HUES6 (cell line): ENCODE measurements at regions not wholly inside any gene's neighbourhood (a gene's known extent, or its start where the extent isn't known, plus 50 kb on each side); places are given as distances from the start of the nearest gene placed in this dataset.

Source experiments
- H3K27ac ChIP-seq: 2 replicates; pipeline ENCODE4 v1.7.0; 2013; ENCODE audit warnings: low read depth, mild to moderate bottlenecking, low read length, inconsistent platforms
- H3K27me3 ChIP-seq: 2 replicates; pipeline ENCODE4 v1.6.1; 2013; ENCODE audit warnings: low read length; ENCODE audit not compliant: control insufficient read depth, insufficient read depth
- H3K36me3 ChIP-seq: 2 replicates; pipeline ENCODE4 v1.6.1; 2013; ENCODE audit warnings: low read length; ENCODE audit not compliant: control insufficient read depth, insufficient read depth
- H3K4me1 ChIP-seq: 2 replicates; pipeline ENCODE4 v1.6.1; 2013; ENCODE audit warnings: low read length; ENCODE audit not compliant: control insufficient read depth, insufficient read depth
- H3K4me3 ChIP-seq: 2 replicates; pipeline ENCODE4 v1.5.1; 2013; ENCODE audit warnings: low read depth, low read length
- H3K9ac ChIP-seq: one replicate; pipeline ENCODE4 v1.6.1; 2013; ENCODE audit warnings: mild to moderate bottlenecking, low read length
- H3K9me3 ChIP-seq: 2 replicates; pipeline ENCODE4 v1.6.1; 2013; ENCODE audit warnings: low read depth, low read length; ENCODE audit not compliant: control insufficient read depth, insufficient read depth

- H3K9me3 ChIP-seq = no peaks in the 10 kb centered on the region
- H3K27ac ChIP-seq = no peak overlapping the region
- H3K4me3 ChIP-seq = no peak overlapping the region
- H3K4me1 ChIP-seq = peaks cover 6% of the 10 kb centered on the region; the same call in 1 of the 2 replicates
- H3K36me3 ChIP-seq = no peaks in the 10 kb centered on the region
- no peaks in the 10 kb centered on the region for H3K27me3 ChIP-seq
- no peak overlapping the region for H3K9ac ChIP-seq
Observed at GRCh38 chr2:163247156-163247846, 408.7 kb upstream of the KCNH7 start.

- Histone ChIP-seq H3K27me3 (no peaks in the 10 kb centered on the region), H3K4me3 (no peak overlapping the region), H3K4me1 (peaks cover 6% of the 10 kb centered on the region; the same call in 1 of the 2 replicates), H3K9ac (no peak overlapping the region), H3K36me3 (no peaks in the 10 kb centered on the region), H3K9me3 (no peaks in the 10 kb centered on the region), H3K27ac (no peak overlapping the region)
Observed at GRCh38 chr2:163246135-163246534, 407.6 kb upstream of the KCNH7 start.

GRCh38 chr2:163236553-163236952, 398.0 kb upstream of the KCNH7 start:
- Histone ChIP-seq H3K4me3 (no peak overlapping the region), H3K27me3 (no peaks in the 10 kb centered on the region), H3K4me1 (no peaks in the 10 kb centered on the region), H3K9me3 (no peaks in the 10 kb centered on the region), H3K9ac (no peak overlapping the region), H3K27ac (no peak overlapping the region), H3K36me3 (no peaks in the 10 kb centered on the region)

DNA sequence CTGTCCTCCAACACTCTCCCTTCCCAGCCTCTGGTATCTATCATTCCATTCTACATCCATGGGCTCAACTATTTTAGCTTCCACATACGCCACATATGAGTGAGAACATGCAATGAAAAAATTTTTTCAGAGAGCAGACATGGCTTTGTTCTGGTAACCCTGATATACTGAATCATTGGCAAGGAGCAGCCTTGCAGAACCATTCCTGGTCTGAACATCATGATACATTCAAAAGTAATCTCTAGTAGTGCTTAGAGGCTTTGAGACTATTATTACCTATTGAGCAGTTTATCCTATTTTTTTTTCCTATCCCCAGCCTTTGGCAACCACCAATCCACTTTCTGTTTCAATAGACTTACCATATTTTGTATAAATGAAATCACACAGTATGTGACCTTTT, 393.1 kb upstream of the KCNH7 start:
- no peaks in the 10 kb centered on the region for H3K36me3 ChIP-seq

DNA sequence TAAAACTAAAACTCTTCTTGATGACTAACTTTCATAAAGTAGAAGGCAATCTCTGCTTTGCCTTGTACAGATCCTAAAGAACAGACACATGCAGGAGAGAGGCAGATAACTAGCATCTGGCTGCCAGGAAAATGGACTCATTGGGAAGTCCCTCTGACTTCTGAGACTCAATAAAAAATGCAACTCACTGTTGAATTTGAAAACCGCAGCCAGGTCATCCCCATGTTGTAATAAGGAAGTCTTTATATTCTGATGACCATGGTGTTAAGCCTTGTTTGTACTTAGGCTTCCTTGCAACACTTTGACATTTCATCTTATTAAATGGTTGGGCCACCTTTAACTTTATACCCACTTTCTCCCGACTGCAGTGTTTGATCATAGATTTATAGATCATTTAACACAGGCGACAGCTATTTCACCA, 375.1 kb upstream of the KCNH7 start:
- no peak overlapping the region for H3K27ac ChIP-seq
- H3K36me3 ChIP-seq = no peaks in the 10 kb centered on the region
- no peak overlapping the region for H3K4me3 ChIP-seq

More for the DNA sequence above, 393.1 kb upstream of the KCNH7 start:
- no peaks in the 10 kb centered on the region for H3K9me3 ChIP-seq
- no peaks in the 10 kb centered on the region for H3K4me1 ChIP-seq
- no peak overlapping the region for H3K9ac ChIP-seq
- no peaks in the 10 kb centered on the region for H3K27me3 ChIP-seq
- H3K27ac ChIP-seq = no peak overlapping the region
- H3K4me3 ChIP-seq = no peak overlapping the region

DNA sequence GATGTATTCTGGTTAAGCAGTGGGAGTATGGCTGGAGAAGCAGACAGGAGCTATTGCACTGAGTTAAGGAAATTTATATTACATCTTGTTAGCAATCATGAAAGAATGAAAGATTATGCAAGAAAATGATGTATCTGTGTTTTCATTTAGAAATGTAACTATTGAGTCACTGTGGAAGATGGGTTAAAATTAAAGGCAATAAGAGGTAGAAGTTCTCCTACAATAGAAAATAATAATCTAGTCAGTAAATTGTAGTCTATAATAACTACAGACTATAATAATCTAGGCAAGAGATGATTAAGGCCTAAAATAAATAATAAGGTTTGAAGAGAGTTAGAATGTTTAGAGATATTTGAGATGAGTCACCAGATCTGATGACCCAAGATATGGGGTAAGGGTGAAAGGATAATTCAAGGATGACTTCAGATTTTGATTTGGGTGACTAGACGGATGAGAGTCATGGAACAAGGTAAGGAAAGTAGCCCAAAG, 371.9 kb upstream of the KCNH7 start:
- no peaks in the 10 kb centered on the region for H3K27me3 ChIP-seq

More for the DNA sequence above, 375.1 kb upstream of the KCNH7 start:
- Histone ChIP-seq H3K9me3 (no peaks in the 10 kb centered on the region), H3K4me1 (no peaks in the 10 kb centered on the region), H3K9ac (no peak overlapping the region), H3K27me3 (no peaks in the 10 kb centered on the region)

DNA sequence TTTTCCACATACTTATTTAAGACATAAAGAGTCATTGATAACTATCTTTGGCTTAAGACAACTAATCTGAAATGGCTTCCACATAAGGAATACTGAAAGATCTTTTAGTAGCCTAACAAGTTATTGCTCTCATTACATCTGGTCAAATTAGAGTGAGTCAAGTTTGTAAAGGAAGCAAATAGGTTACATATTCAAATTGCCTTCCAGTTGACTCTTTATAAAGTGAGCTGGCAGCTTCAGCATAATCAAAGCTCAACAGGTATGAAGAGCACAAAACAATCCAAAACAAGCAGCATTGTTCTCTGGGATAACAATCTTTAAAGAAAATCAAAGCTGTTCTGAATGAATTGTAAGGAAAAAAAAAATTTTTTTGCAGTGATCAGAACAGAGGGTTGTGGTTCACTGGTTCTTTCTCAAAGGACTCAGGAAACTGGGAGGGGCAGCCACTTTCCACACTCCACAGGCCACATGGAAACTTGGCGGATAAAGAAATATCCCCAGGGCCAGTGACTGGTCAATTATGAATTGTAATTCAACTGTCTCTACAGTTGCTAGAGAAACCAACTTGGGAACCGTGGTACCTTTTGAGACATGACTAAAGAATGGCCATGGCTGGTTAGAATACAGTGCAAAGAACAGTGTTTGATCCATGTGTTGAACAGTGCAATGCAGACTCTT, 369.3 kb upstream of the KCNH7 start:
- Histone ChIP-seq H3K4me1 (peaks cover 4% of the 10 kb centered on the region; the same call in 1 of the 2 replicates), H3K9ac (no peak overlapping the region), H3K27ac (no peak overlapping the region), H3K36me3 (no peaks in the 10 kb centered on the region), H3K9me3 (no peaks in the 10 kb centered on the region), H3K4me3 (no peak overlapping the region), H3K27me3 (no peaks in the 10 kb centered on the region)

More for the DNA sequence above, 371.9 kb upstream of the KCNH7 start:
- Histone ChIP-seq H3K9me3 (no peaks in the 10 kb centered on the region), H3K4me3 (no peak overlapping the region), H3K9ac (no peak overlapping the region), H3K4me1 (peaks cover 4% of the 10 kb centered on the region; the same call in 1 of the 2 replicates), H3K27ac (no peak overlapping the region), H3K36me3 (no peaks in the 10 kb centered on the region)

- no peaks in the 10 kb centered on the region for H3K36me3 ChIP-seq
- H3K4me3 ChIP-seq = no peak overlapping the region
- no peak overlapping the region for H3K9ac ChIP-seq
- no peaks in the 10 kb centered on the region for H3K27me3 ChIP-seq
- no peaks in the 10 kb centered on the region for H3K9me3 ChIP-seq
- peaks cover 4% of the 10 kb centered on the region; the same call in 1 of the 2 replicates for H3K4me1 ChIP-seq
- H3K27ac ChIP-seq = no peak overlapping the region
Observed at GRCh38 chr2:163205589-163206254, 367.2 kb upstream of the KCNH7 start.

DNA sequence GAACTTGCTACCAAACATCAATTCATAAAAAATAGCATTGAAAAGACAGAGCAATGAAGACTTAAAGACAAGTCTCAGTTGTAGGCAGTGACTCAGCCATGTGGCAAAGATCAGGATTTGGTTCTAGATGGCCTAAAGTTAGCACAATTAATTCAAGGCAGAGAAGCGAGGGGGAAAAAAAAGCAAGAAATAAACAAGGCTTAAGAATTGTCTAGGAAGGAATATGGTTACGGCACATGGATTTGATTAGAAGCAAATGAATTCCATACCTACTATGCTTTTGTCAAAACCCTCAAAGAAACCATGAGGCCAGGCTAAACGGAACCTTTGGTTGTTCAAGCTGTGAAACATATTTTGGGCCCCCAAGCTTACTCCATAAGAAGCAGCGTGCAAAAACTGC, 362.2 kb upstream of the KCNH7 start:
- H3K4me3 ChIP-seq = no peak overlapping the region
- no peak overlapping the region for H3K9ac ChIP-seq
- H3K27me3 ChIP-seq = no peaks in the 10 kb centered on the region
- H3K9me3 ChIP-seq = no peaks in the 10 kb centered on the region
- no peak overlapping the region for H3K27ac ChIP-seq
- no peaks in the 10 kb centered on the region; the same call in 1 of the 2 replicates for H3K4me1 ChIP-seq
- no peaks in the 10 kb centered on the region for H3K36me3 ChIP-seq

DNA sequence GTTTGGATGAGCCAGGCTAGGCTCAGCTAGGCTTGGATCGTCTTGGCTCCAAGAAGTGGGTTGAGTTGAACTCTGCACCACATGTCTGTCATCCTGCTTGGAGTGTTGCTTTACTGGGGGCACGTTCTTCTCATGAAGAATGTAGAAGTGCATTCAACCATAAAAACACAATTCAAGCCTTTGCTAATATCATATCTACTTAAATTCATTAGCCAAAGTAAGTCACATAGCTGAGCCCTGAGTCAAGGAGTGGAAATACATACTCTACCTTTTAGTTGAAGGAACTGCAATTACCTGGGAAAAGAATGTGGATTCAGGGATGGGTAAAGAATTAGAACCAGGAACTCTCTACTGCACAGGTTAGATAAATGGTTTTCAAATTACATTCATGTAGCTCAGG, 360.4 kb upstream of the KCNH7 start:
- Histone ChIP-seq H3K27me3 (no peaks in the 10 kb centered on the region), H3K9ac (no peak overlapping the region), H3K4me1 (no peaks in the 10 kb centered on the region; the same call in 1 of the 2 replicates), H3K9me3 (no peaks in the 10 kb centered on the region), H3K4me3 (no peak overlapping the region), H3K36me3 (no peaks in the 10 kb centered on the region), H3K27ac (no peak overlapping the region)

DNA sequence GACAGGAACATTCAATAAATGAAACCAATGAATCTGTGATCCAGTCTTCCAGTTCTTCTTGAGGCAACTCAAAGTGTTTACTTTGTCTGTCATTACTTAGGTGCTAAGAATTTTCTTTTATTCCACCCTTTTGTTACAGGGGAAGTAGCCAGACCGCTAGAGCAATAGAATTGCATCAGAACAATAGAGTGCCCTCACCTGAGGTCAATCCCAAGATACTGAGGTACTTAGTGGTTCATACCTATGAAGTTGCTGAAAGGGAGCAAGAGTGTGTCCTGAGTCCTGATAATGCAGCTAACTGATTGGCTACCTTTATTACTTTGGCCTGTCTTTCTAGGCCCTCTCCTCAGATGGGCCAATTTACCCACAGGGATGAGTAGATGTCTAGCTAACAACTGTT, 359.4 kb upstream of the KCNH7 start:
- H3K36me3 ChIP-seq = no peaks in the 10 kb centered on the region
- no peaks in the 10 kb centered on the region; the same call in 1 of the 2 replicates for H3K4me1 ChIP-seq
- no peak overlapping the region for H3K9ac ChIP-seq
- H3K9me3 ChIP-seq = no peaks in the 10 kb centered on the region
- no peak overlapping the region for H3K4me3 ChIP-seq
- H3K27ac ChIP-seq = no peak overlapping the region
- no peaks in the 10 kb centered on the region for H3K27me3 ChIP-seq
